HepG2 (cell line): ENCODE measurements at regions not wholly inside any gene's neighbourhood (a gene's known extent, or its start where the extent isn't known, plus 50 kb on each side); places are given as distances from the start of the nearest gene placed in this dataset.

Source experiments
- CHD4 ChIP-seq: fragments of 200-600 bp; sonication (generic); IDR thresholded peaks from 2 replicates; pipeline ENCODE4 v1.7.0; 2017; ENCODE audit warnings: mild to moderate bottlenecking, low read length, borderline replicate concordance
- MEIS2 ChIP-seq: sonication (generic); formaldehyde crosslinking; IDR thresholded peaks from 2 replicates; pipeline ENCODE4 v1.9.0; 2021; ENCODE audit warnings: mild to moderate bottlenecking, missing genetic modification reagents
- PRPF4 ChIP-seq: fragments of 200-400 bp; formaldehyde crosslinking; IDR thresholded peaks from 2 replicates; pipeline ENCODE4 v1.6.1; 2016; ENCODE audit warnings: low read length, low read depth; ENCODE audit not compliant: poor library complexity, severe bottlenecking
- RARG ChIP-seq: sonication (generic); formaldehyde crosslinking; IDR thresholded peaks from 2 replicates; pipeline ENCODE4 v1.4.0; 2020; ENCODE audit warnings: low read depth, mild to moderate bottlenecking, missing genetic modification reagents
- SMYD3 ChIP-seq: sonication (generic); formaldehyde crosslinking; IDR thresholded peaks from 2 replicates; pipeline ENCODE4 v1.8.1; 2023; ENCODE audit warnings: mild to moderate bottlenecking, missing genetic modification reagents
- SRSF1 ChIP-seq: fragments of 200-400 bp; formaldehyde crosslinking; optimal IDR thresholded peaks from 2 replicates; pipeline ENCODE3; 2017; ENCODE audit warnings: mild to moderate bottlenecking, low read depth, low read length, moderate library complexity
- ZNF292 ChIP-seq: sonication (generic); formaldehyde crosslinking; IDR thresholded peaks from 2 replicates; pipeline ENCODE4 v1.8.1; 2022; ENCODE audit warnings: mild to moderate bottlenecking, low read depth, missing genetic modification reagents, borderline replicate concordance
- ZNF446 ChIP-seq: sonication (generic); formaldehyde crosslinking; IDR thresholded peaks from 2 replicates; pipeline ENCODE4 v1.5.0; 2020; ENCODE audit warnings: mild to moderate bottlenecking, missing genetic modification reagents
- ZNF496 ChIP-seq: sonication (generic); formaldehyde crosslinking; IDR thresholded peaks from 2 replicates; pipeline ENCODE4 v1.8.1; 2023; ENCODE audit warnings: mild to moderate bottlenecking, moderate library complexity, missing genetic modification reagents; ENCODE audit not compliant: insufficient replicate concordance
- TF ChIP-seq, protein P1 (sequence below): sonication (generic); formaldehyde crosslinking; IDR thresholded peaks from 2 replicates; pipeline ENCODE4 v1.5.0; 2020; ENCODE audit warnings: mild to moderate bottlenecking, missing genetic modification reagents, moderate library complexity
- TF ChIP-seq, protein P2 (sequence below): sonication (generic); formaldehyde crosslinking; IDR thresholded peaks from 2 replicates; pipeline ENCODE4 v1.9.0; 2021; ENCODE audit warnings: missing genetic modification reagents, borderline replicate concordance
- TF ChIP-seq, protein P3 (sequence below): IDR thresholded peaks from 2 replicates; pipeline ENCODE4 v1.6.1; 2016
- TF ChIP-seq, protein P4 (sequence below): sonication (generic); formaldehyde crosslinking; IDR thresholded peaks from one replicate; pipeline ENCODE4 v1.5.1; 2020; ENCODE audit warnings: mild to moderate bottlenecking, missing genetic modification reagents; ENCODE audit errors: not compliant biosample characterization
- TF ChIP-seq, protein P5 (sequence below): sonication (generic); formaldehyde crosslinking; IDR thresholded peaks from 2 replicates; pipeline ENCODE4 v1.4.0; 2020; ENCODE audit warnings: missing genetic modification reagents

DNA sequence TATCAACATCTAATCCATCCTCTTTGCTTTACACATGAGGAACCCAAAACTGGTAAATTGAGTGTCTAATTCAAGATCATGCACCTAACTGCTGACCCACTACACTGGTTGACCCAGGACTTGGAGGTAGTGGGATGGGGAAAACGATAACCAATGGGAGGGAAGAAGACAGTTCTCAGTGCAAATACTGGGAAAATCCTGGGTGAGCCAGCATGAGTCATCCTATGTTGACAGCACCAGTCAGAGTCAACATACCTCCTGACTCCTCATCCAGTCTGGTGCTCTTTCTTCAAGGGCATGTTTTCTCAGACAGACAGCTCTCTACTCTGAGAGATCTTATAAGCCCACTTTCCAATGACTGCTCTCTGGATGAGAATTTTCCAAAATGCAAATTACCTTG, 232.8 kb upstream of the PTGER4 start (continued):
- TF ChIP-seq, protein P1, sequence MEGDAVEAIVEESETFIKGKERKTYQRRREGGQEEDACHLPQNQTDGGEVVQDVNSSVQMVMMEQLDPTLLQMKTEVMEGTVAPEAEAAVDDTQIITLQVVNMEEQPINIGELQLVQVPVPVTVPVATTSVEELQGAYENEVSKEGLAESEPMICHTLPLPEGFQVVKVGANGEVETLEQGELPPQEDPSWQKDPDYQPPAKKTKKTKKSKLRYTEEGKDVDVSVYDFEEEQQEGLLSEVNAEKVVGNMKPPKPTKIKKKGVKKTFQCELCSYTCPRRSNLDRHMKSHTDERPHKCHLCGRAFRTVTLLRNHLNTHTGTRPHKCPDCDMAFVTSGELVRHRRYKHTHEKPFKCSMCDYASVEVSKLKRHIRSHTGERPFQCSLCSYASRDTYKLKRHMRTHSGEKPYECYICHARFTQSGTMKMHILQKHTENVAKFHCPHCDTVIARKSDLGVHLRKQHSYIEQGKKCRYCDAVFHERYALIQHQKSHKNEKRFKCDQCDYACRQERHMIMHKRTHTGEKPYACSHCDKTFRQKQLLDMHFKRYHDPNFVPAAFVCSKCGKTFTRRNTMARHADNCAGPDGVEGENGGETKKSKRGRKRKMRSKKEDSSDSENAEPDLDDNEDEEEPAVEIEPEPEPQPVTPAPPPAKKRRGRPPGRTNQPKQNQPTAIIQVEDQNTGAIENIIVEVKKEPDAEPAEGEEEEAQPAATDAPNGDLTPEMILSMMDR (CRISPR knock-in tag), result no peak
- TF ChIP-seq, protein P2, sequence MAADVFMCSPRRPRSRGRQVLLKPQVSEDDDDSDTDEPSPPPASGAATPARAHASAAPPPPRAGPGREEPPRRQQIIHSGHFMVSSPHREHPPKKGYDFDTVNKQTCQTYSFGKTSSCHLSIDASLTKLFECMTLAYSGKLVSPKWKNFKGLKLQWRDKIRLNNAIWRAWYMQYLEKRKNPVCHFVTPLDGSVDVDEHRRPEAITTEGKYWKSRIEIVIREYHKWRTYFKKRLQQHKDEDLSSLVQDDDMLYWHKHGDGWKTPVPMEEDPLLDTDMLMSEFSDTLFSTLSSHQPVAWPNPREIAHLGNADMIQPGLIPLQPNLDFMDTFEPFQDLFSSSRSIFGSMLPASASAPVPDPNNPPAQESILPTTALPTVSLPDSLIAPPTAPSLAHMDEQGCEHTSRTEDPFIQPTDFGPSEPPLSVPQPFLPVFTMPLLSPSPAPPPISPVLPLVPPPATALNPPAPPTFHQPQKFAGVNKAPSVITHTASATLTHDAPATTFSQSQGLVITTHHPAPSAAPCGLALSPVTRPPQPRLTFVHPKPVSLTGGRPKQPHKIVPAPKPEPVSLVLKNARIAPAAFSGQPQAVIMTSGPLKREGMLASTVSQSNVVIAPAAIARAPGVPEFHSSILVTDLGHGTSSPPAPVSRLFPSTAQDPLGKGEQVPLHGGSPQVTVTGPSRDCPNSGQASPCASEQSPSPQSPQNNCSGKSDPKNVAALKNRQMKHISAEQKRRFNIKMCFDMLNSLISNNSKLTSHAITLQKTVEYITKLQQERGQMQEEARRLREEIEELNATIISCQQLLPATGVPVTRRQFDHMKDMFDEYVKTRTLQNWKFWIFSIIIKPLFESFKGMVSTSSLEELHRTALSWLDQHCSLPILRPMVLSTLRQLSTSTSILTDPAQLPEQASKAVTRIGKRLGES (CRISPR knock-in tag), result no peak
- TF ChIP-seq MEIS2 (CRISPR knock-in tag) (no peak), ZNF292 (CRISPR knock-in tag) (no peak), ZNF496 (CRISPR knock-in tag) (no peak), RARG (CRISPR knock-in tag) (no peak), PRPF4 (no peak), ZNF446 (no peak), SMYD3 (no peak), CHD4 (no peak), SRSF1 (no peak)
- TF ChIP-seq, protein P3, sequence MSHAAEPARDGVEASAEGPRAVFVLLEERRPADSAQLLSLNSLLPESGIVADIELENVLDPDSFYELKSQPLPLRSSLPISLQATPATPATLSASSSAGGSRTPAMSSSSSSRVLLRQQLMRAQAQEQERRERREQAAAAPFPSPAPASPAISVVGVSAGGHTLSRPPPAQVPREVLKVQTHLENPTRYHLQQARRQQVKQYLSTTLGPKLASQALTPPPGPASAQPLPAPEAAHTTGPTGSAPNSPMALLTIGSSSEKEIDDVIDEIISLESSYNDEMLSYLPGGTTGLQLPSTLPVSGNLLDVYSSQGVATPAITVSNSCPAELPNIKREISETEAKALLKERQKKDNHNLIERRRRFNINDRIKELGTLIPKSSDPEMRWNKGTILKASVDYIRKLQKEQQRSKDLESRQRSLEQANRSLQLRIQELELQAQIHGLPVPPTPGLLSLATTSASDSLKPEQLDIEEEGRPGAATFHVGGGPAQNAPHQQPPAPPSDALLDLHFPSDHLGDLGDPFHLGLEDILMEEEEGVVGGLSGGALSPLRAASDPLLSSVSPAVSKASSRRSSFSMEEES, result peak; percentile 51; the same call in 1 of the 2 replicates
- TF ChIP-seq, protein P4, sequence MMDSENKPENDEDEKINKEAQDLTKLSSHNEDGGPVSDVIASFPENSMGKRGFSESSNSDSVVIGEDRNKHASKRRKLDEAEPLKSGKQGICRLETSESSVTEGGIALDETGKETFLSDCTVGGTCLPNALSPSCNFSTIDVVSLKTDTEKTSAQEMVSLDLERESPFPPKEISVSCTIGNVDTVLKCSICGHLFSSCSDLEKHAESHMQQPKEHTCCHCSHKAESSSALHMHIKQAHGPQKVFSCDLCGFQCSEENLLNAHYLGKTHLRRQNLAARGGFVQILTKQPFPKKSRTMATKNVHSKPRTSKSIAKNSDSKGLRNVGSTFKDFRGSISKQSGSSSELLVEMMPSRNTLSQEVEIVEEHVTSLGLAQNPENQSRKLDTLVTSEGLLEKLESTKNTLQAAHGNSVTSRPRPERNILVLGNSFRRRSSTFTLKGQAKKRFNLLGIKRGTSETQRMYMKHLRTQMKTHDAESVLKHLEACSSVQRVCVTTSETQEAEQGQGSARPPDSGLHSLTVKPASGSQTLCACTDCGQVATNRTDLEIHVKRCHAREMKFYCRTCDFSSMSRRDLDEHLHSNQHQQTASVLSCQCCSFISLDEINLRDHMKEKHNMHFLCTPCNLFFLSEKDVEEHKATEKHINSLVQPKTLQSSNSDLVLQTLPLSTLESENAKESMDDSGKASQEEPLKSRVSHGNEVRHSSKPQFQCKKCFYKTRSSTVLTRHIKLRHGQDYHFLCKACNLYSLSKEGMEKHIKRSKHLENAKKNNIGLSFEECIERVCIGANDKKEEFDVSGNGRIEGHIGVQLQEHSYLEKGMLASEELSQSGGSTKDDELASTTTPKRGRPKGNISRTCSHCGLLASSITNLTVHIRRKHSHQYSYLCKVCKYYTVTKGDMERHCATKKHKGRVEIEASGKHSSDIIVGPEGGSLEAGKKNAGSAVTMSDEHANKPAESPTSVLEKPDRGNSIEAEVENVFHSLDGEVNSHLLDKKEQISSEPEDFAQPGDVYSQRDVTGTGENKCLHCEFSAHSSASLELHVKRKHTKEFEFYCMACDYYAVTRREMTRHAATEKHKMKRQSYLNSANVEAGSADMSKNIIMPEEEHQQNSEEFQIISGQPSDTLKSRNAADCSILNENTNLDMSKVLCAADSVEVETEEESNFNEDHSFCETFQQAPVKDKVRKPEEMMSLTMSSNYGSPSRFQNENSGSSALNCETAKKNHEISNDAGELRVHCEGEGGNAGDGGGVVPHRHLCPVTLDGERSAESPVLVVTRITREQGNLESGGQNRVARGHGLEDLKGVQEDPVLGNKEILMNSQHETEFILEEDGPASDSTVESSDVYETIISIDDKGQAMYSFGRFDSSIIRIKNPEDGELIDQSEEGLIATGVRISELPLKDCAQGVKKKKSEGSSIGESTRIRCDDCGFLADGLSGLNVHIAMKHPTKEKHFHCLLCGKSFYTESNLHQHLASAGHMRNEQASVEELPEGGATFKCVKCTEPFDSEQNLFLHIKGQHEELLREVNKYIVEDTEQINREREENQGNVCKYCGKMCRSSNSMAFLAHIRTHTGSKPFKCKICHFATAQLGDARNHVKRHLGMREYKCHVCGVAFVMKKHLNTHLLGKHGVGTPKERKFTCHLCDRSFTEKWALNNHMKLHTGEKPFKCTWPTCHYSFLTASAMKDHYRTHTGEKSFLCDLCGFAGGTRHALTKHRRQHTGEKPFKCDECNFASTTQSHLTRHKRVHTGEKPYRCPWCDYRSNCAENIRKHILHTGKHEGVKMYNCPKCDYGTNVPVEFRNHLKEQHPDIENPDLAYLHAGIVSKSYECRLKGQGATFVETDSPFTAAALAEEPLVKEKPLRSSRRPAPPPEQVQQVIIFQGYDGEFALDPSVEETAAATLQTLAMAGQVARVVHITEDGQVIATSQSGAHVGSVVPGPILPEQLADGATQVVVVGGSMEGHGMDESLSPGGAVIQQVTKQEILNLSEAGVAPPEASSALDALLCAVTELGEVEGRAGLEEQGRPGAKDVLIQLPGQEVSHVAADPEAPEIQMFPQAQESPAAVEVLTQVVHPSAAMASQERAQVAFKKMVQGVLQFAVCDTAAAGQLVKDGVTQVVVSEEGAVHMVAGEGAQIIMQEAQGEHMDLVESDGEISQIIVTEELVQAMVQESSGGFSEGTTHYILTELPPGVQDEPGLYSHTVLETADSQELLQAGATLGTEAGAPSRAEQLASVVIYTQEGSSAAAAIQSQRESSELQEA (CRISPR knock-in tag), result no peak
- TF ChIP-seq, protein P5, sequence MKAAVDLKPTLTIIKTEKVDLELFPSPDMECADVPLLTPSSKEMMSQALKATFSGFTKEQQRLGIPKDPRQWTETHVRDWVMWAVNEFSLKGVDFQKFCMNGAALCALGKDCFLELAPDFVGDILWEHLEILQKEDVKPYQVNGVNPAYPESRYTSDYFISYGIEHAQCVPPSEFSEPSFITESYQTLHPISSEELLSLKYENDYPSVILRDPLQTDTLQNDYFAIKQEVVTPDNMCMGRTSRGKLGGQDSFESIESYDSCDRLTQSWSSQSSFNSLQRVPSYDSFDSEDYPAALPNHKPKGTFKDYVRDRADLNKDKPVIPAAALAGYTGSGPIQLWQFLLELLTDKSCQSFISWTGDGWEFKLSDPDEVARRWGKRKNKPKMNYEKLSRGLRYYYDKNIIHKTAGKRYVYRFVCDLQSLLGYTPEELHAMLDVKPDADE (CRISPR knock-in tag), result no peak
